IMR-90 (cell line): ENCODE measurements at regions not wholly inside any gene's neighbourhood (a gene's known extent, or its start where the extent isn't known, plus 50 kb on each side); places are given as distances from the start of the nearest gene placed in this dataset.

Experiments
- ATAC-seq: fragments of 200-7000 bp; cut with Tn5 transposase; 2 replicates; pipeline ENCODE4 v1.9.1; 2020; ENCODE audit warnings: low read depth, mild to moderate bottlenecking, moderate library complexity
- BruUV-seq: library from RNA; stranded (reverse); fragments of 400-500 nt; replicated peaks from 2 replicates; lab custom pipeline; 2021; lab: Mats Ljungman, UMichigan
- CTCF ChIA-PET: fragments of 300-600 bp; formaldehyde crosslinking; extraction: SDS; loops from one replicate; lab custom pipeline; 2021; ENCODE audit warnings: antibody characterized with exemption; lab: Yijun Ruan, JAX
- POLR2A ChIA-PET: fragments of 300-600 bp; sonication (Branson Sonifier 250); formaldehyde crosslinking; loops from one replicate; lab custom pipeline; 2022; ENCODE audit warnings: antibody characterized with exemption; ENCODE audit not compliant: unreplicated experiment; lab: Charles Lee
- DNase-seq: peaks from one replicate; pipeline ENCODE4 v3.0.0; 2013
- H2AFZ ChIP-seq: replicated peaks from 2 replicates; pipeline ENCODE3; 2013; ENCODE audit warnings: low read length, mild to moderate bottlenecking; ENCODE audit not compliant: poor library complexity
- H2AK5ac ChIP-seq: 2 replicates; pipeline ENCODE4 v1.6.1; 2013; ENCODE audit warnings: low read depth, low read length, inconsistent platforms
- H2AK9ac ChIP-seq: replicated peaks from 2 replicates; pipeline ENCODE3; 2013; ENCODE audit warnings: mild to moderate bottlenecking, low read depth, low read length, moderate library complexity; ENCODE audit not compliant: poor library complexity
- H2BK120ac ChIP-seq: 2 replicates; pipeline ENCODE4 v1.6.1; 2013; ENCODE audit warnings: low read depth, low read length, inconsistent platforms
- H2BK15ac ChIP-seq: 3 replicates; pipeline ENCODE4 v1.6.1; 2013; ENCODE audit warnings: low read depth, low read length, inconsistent platforms
- H2BK20ac ChIP-seq: 2 replicates; pipeline ENCODE4 v1.6.1; 2013; ENCODE audit warnings: low read depth, mild to moderate bottlenecking, inconsistent platforms, low read length, moderate library complexity
- H2BK5ac ChIP-seq: 2 replicates; pipeline ENCODE4 v1.6.1; 2013; ENCODE audit warnings: mild to moderate bottlenecking, low read depth, low read length, inconsistent platforms; ENCODE audit not compliant: poor library complexity, severe bottlenecking
- H3K14ac ChIP-seq: replicated peaks from 2 replicates; pipeline ENCODE4 v1.6.1; 2013; ENCODE audit warnings: low read depth, low read length, inconsistent platforms
- H3K18ac ChIP-seq: 2 replicates; pipeline ENCODE4 v1.6.1; 2013; ENCODE audit warnings: low read depth, low read length, control low read depth
- H3K23ac ChIP-seq: 2 replicates; pipeline ENCODE4 v1.6.1; 2013; ENCODE audit warnings: low read depth, low read length, inconsistent platforms
- H3K27ac ChIP-seq: 2 replicates; pipeline ENCODE4 v1.5.1; 2013; ENCODE audit warnings: mild to moderate bottlenecking, control low read depth, low read length; ENCODE audit not compliant: insufficient read depth
- H3K27me3 ChIP-seq: 2 replicates; pipeline ENCODE4 v1.6.1; 2013; ENCODE audit warnings: low read length; ENCODE audit not compliant: control insufficient read depth, insufficient read depth
- H3K36me3 ChIP-seq: 2 replicates; pipeline ENCODE4 v1.6.1; 2013; ENCODE audit warnings: low read length, mixed read lengths; ENCODE audit not compliant: control insufficient read depth, insufficient read depth
- H3K4ac ChIP-seq: 2 replicates; pipeline ENCODE4 v1.6.1; 2013; ENCODE audit warnings: low read depth, low read length, inconsistent platforms
- H3K4me1 ChIP-seq: 2 replicates; pipeline ENCODE4 v1.6.1; 2013; ENCODE audit warnings: low read length, mixed read lengths; ENCODE audit not compliant: control insufficient read depth, insufficient read depth
- H3K4me2 ChIP-seq: 2 replicates; pipeline ENCODE4 v1.6.1; 2013; ENCODE audit warnings: low read depth, mild to moderate bottlenecking, control low read depth, low read length, moderate library complexity
- H3K4me3 ChIP-seq: 2 replicates; pipeline ENCODE4 v1.5.1; 2013; ENCODE audit warnings: low read depth, mild to moderate bottlenecking, control low read depth, low read length, moderate library complexity; ENCODE audit not compliant: insufficient read depth
- H3K56ac ChIP-seq: 2 replicates; pipeline ENCODE4 v1.6.1; 2013; ENCODE audit warnings: low read length, inconsistent platforms; ENCODE audit not compliant: insufficient read depth; ENCODE audit errors: extremely low read depth
- H3K79me1 ChIP-seq, 2 experiments: 2 replicates each; pipeline ENCODE4 v1.6.1; 2013; ENCODE audit warnings: low read length in 2 of 2, inconsistent platforms in 1 of 2, low read depth in 1 of 2
- H3K9ac ChIP-seq: 2 replicates; pipeline ENCODE4 v1.6.1; 2013; ENCODE audit warnings: low read depth, low read length, control low read depth
- H3K9me1 ChIP-seq: 2 replicates; pipeline ENCODE4 v1.6.1; 2013; ENCODE audit warnings: low read length, inconsistent platforms; ENCODE audit not compliant: insufficient read depth
- H3K9me3 ChIP-seq: 2 replicates; pipeline ENCODE4 v1.6.1; 2013; ENCODE audit warnings: low read length; ENCODE audit not compliant: control insufficient read depth, insufficient read depth
- H4K20me1 ChIP-seq: 2 replicates; pipeline ENCODE4 v1.6.1; 2013; ENCODE audit warnings: low read length, inconsistent platforms; ENCODE audit not compliant: insufficient read depth
- H4K5ac ChIP-seq: 2 replicates; pipeline ENCODE4 v1.6.1; 2013; ENCODE audit warnings: mild to moderate bottlenecking, low read depth, low read length, control low read depth
- H4K8ac ChIP-seq, 2 experiments: 2 replicates each; pipeline ENCODE4 v1.6.1; 2013; ENCODE audit warnings: low read depth in 2 of 2, low read length in 2 of 2, control low read depth in 1 of 2, inconsistent platforms in 1 of 2
- H4K91ac ChIP-seq: 2 replicates; pipeline ENCODE4 v1.6.1; 2013; ENCODE audit warnings: low read depth, low read length, inconsistent platforms; ENCODE audit not compliant: insufficient read depth
- BHLHE40 ChIP-seq: fragments of 150-350 bp; IDR thresholded peaks from 2 replicates; pipeline ENCODE4 v1.6.1; 2016; ENCODE audit warnings: mild to moderate bottlenecking, low read depth, low read length
- CEBPB ChIP-seq: IDR thresholded peaks from 2 replicates; pipeline ENCODE4 v1.6.1; 2012; ENCODE audit warnings: low read depth, low read length, improper control_type of control experiment
- CHD1 ChIP-seq: IDR thresholded peaks from 2 replicates; pipeline ENCODE4 v1.6.1; 2012; ENCODE audit warnings: low read depth, low read length, improper control_type of control experiment
- CTCF ChIP-seq: conservative IDR thresholded peaks from 2 replicates; pipeline ENCODE4 v1.5.1; 2012; ENCODE audit warnings: mild to moderate bottlenecking, low read depth, low read length, improper control_type of control experiment
- ELK1 ChIP-seq: fragments of 150-350 bp; IDR thresholded peaks from 2 replicates; pipeline ENCODE4 v1.6.1; 2016; ENCODE audit warnings: low read depth, mild to moderate bottlenecking, low read length, moderate library complexity, borderline replicate concordance
- FOS ChIP-seq: fragments of 150-350 bp; IDR thresholded peaks from 2 replicates; pipeline ENCODE4 v1.6.1; 2016; ENCODE audit warnings: low read depth, low read length
- MAFK ChIP-seq: IDR thresholded peaks from 2 replicates; pipeline ENCODE4 v1.6.1; 2012; ENCODE audit warnings: low read depth, low read length, improper control_type of control experiment
- MAZ ChIP-seq: IDR thresholded peaks from 2 replicates; pipeline ENCODE4 v1.6.1; 2012; ENCODE audit warnings: low read depth, mild to moderate bottlenecking, low read length, improper control_type of control experiment, moderate library complexity, borderline replicate concordance
- MXI1 ChIP-seq: IDR thresholded peaks from 2 replicates; pipeline ENCODE4 v1.6.1; 2012; ENCODE audit warnings: low read depth, mild to moderate bottlenecking, low read length, moderate library complexity, borderline replicate concordance
- NFE2L2 ChIP-seq: fragments of 150-350 bp; IDR thresholded peaks from 2 replicates; pipeline ENCODE4 v1.6.1; 2016; ENCODE audit warnings: low read depth, mild to moderate bottlenecking, low read length
- POLR2A ChIP-seq: IDR thresholded peaks from 2 replicates; pipeline ENCODE4 v1.6.1; 2012; ENCODE audit warnings: mild to moderate bottlenecking, low read depth, low read length
- RAD21 ChIP-seq: IDR thresholded peaks from 2 replicates; pipeline ENCODE4 v1.6.1; 2012; ENCODE audit warnings: low read length, improper control_type of control experiment
- RCOR1 ChIP-seq: IDR thresholded peaks from 2 replicates; pipeline ENCODE4 v1.6.1; 2012; ENCODE audit warnings: mild to moderate bottlenecking, low read length, improper control_type of control experiment; ENCODE audit not compliant: insufficient replicate concordance
- RFX5 ChIP-seq: IDR thresholded peaks from 2 replicates; pipeline ENCODE4 v1.8.0; 2012; ENCODE audit warnings: low read depth, mild to moderate bottlenecking, low read length, moderate library complexity
- SMC3 ChIP-seq: fragments of 150-350 bp; IDR thresholded peaks from 2 replicates; pipeline ENCODE4 v1.6.1; 2016; ENCODE audit warnings: low read depth, mild to moderate bottlenecking, antibody characterized with exemption, low read length, moderate library complexity
- USF2 ChIP-seq: fragments of 150-350 bp; IDR thresholded peaks from 2 replicates; pipeline ENCODE4 v1.6.1; 2017; ENCODE audit warnings: mild to moderate bottlenecking, antibody characterized with exemption, low read length, low read depth
- WGBS, 2 experiments: methylation state at CpG; one replicate each; pipeline versions ENCODE4 v1.1.5 to v1.1.7; 2013; ENCODE audit warnings: missing lambda C conversion rate in 2 of 2; ENCODE audit not compliant: insufficient read length in 1 of 2; ENCODE audit errors: extremely low coverage in 2 of 2; 5-methylcytosine and 5-hydroxymethylcytosine counted together
- dilution Hi-C: fragments of 300-500 bp; cut with HindIII; formaldehyde crosslinking; loops from one replicate; pipeline ENCODE4 v1.14.3; 2018; ENCODE audit warnings: low sequenced_read_pairs; ENCODE audit not compliant: unreplicated experiment
- in situ Hi-C: fragments of 300-500 bp; cut with MboI; formaldehyde crosslinking; loops from 3 replicates; pipeline ENCODE4 v1.14.3; 2019; ENCODE audit warnings: low sequenced_read_pairs, inconsistent platforms, mixed read lengths
- intact Hi-C: fragments of 100-400 bp; cut with micrococcal nuclease; formaldehyde crosslinking; loops from 2 replicates; pipeline ENCODE4 v1.10.0; 2022

GRCh38 chr1:81594206-81594605, 206.5 kb upstream of the ADGRL2 start:
- no peak overlapping the region; the same call in 1 of the 2 replicates for H3K27ac ChIP-seq
- no peak overlapping the region for H2AFZ ChIP-seq
- H2BK5ac ChIP-seq, result no peak overlapping the region
- no peak overlapping the region for H3K23ac ChIP-seq
- DNase-seq (no peak), ATAC-seq (no peak; the same call in 1 of the 2 replicates)
- no peak overlapping the region for H4K5ac ChIP-seq
- H4K20me1 ChIP-seq, result no peaks in the 10 kb centered on the region
- H2AK9ac ChIP-seq, result no peak overlapping the region
- dilution Hi-C loops (no loop called here), intact Hi-C loops (no loop called here), in situ Hi-C loops (no loop called here)
- CTCF ChIA-PET, result no interaction called here
- H3K56ac ChIP-seq, result no peak overlapping the region
- H3K27me3 ChIP-seq, result no peaks in the 10 kb centered on the region
- peaks cover 2% of the 10 kb centered on the region; the same call in 1 of the 2 replicates for H3K4me1 ChIP-seq
- H4K91ac ChIP-seq, result no peak overlapping the region
- POLR2A ChIA-PET, result no interaction called here
- BruUV-seq, result no TSS peak
- H3K4me2 ChIP-seq, result no peak overlapping the region
- no peak overlapping the region for H3K9ac ChIP-seq
- TF ChIP-seq ELK1 (no peak), MAFK (no peak), NFE2L2 (no peak), CHD1 (no peak), MAZ (no peak), POLR2A (no peak), RFX5 (no peak), CTCF (no peak), FOS (no peak), RAD21 (no peak), USF2 (no peak), RCOR1 (no peak), BHLHE40 (no peak), CEBPB (no peak), SMC3 (no peak), MXI1 (no peak)
- no peak overlapping the region for H2AK5ac ChIP-seq
- H3K36me3 ChIP-seq, result no peaks in the 10 kb centered on the region
- H3K14ac ChIP-seq, result no peak overlapping the region
- no peak overlapping the region for H3K4me3 ChIP-seq
- no peak overlapping the region for H2BK20ac ChIP-seq
- H3K79me1 ChIP-seq, result no peaks in the 10 kb centered on the region
- H3K18ac ChIP-seq, result no peak overlapping the region
- H2BK15ac ChIP-seq, result no peak overlapping the region
- no CpG with 5 or more reads among the region's 1 CpG for WGBS, 2 experiments
- no peaks in the 10 kb centered on the region for H3K9me3 ChIP-seq
- H4K8ac ChIP-seq, result no peak overlapping the region
- no peak overlapping the region for H2BK120ac ChIP-seq
- no peaks in the 10 kb centered on the region for H3K9me1 ChIP-seq
- no peak overlapping the region for H3K4ac ChIP-seq
